ENCODE measurements at regions not wholly inside any gene's neighbourhood (a gene's known extent, or its start where the extent isn't known, plus 50 kb on each side); places are given as distances from the start of the nearest gene placed in this dataset.
A peak's percentile ranks its signal among the peaks of the same experiment; 100 is the strongest.

GRCh38 chr6:129778793-129779192 is 68.8 kb upstream of the ARHGAP18 start:
- DNase-seq (ENCODE audit: low spot score in 2 of 2) (no peak), ATAC-seq (replicated peaks; ENCODE audit: extremely low read depth, poor library complexity, severe bottlenecking) (no peak)
- H3K36me3 Mint-ChIP-seq (ENCODE audit: insufficient read depth), result peaks cover 3% of the 10 kb centered on the region
- no peaks in the 10 kb centered on the region for H3K9me3 Mint-ChIP-seq
- H3K4me3 Mint-ChIP-seq, result no peak overlapping the region
- H3K4me1 Mint-ChIP-seq, result no peaks in the 10 kb centered on the region
- H3K27me3 Mint-ChIP-seq, result no peaks in the 10 kb centered on the region
- no peak overlapping the region for H3K27ac Mint-ChIP-seq (ENCODE audit: low read depth)

GRCh38 chr6:129777371-129777770 is 67.4 kb upstream of the ARHGAP18 start:
- Mint-ChIP-seq H3K27ac (ENCODE audit: low read depth) (no peak overlapping the region), H3K4me1 (no peaks in the 10 kb centered on the region), H3K9me3 (no peaks in the 10 kb centered on the region), H3K27me3 (peaks cover 5% of the 10 kb centered on the region), H3K36me3 (ENCODE audit: insufficient read depth) (peaks cover 1% of the 10 kb centered on the region), H3K4me3 (no peak overlapping the region)
- no peak for ATAC-seq (replicated peaks; ENCODE audit: extremely low read depth, poor library complexity, severe bottlenecking)
- DNase-seq (ENCODE audit: low spot score in 2 of 2), result no peak

GRCh38 chr6:129776542-129777330 is 66.8 kb upstream of the ARHGAP18 start:
- Mint-ChIP-seq H3K4me3 (no peak overlapping the region), H3K9me3 (no peaks in the 10 kb centered on the region), H3K4me1 (no peaks in the 10 kb centered on the region), H3K27me3 (peaks cover 12% of the 10 kb centered on the region), H3K27ac (ENCODE audit: low read depth) (no peak overlapping the region), H3K36me3 (ENCODE audit: insufficient read depth) (no peaks in the 10 kb centered on the region)
- ATAC-seq (replicated peaks; ENCODE audit: extremely low read depth, poor library complexity, severe bottlenecking) (no peak), DNase-seq (ENCODE audit: low spot score in 2 of 2) (no peak)

GRCh38 chr6:129774697-129775447 is 64.9 kb upstream of the ARHGAP18 start:
- Mint-ChIP-seq H3K27me3 (peaks cover 25% of the 10 kb centered on the region), H3K27ac (ENCODE audit: low read depth) (no peak overlapping the region), H3K4me1 (no peaks in the 10 kb centered on the region), H3K4me3 (no peak overlapping the region), H3K36me3 (ENCODE audit: insufficient read depth) (no peaks in the 10 kb centered on the region), H3K9me3 (no peaks in the 10 kb centered on the region)
- ATAC-seq (replicated peaks; ENCODE audit: extremely low read depth, poor library complexity, severe bottlenecking) (no peak), DNase-seq (ENCODE audit: low spot score in 2 of 2) (no peak)

GRCh38 chr6:129773304-129773703 is 63.3 kb upstream of the ARHGAP18 start:
- no peak for DNase-seq (ENCODE audit: low spot score in 2 of 2)
- Mint-ChIP-seq H3K36me3 (ENCODE audit: insufficient read depth) (no peaks in the 10 kb centered on the region), H3K4me3 (no peak overlapping the region), H3K9me3 (no peaks in the 10 kb centered on the region), H3K27me3 (peaks cover 25% of the 10 kb centered on the region), H3K4me1 (no peaks in the 10 kb centered on the region), H3K27ac (ENCODE audit: low read depth) (no peak overlapping the region)
- ATAC-seq (replicated peaks; ENCODE audit: extremely low read depth, poor library complexity, severe bottlenecking), result no peak

GRCh38 chr6:129771678-129772077 is 61.7 kb upstream of the ARHGAP18 start:
- Mint-ChIP-seq H3K27me3 (peaks cover 25% of the 10 kb centered on the region), H3K4me1 (peaks cover 8% of the 10 kb centered on the region), H3K27ac (ENCODE audit: low read depth) (no peak overlapping the region), H3K9me3 (no peaks in the 10 kb centered on the region), H3K36me3 (ENCODE audit: insufficient read depth) (no peaks in the 10 kb centered on the region), H3K4me3 (no peak overlapping the region)
- ATAC-seq (replicated peaks; ENCODE audit: extremely low read depth, poor library complexity, severe bottlenecking), result no peak
- no peak for DNase-seq (ENCODE audit: low spot score in 2 of 2)

- no peak for ATAC-seq (replicated peaks; ENCODE audit: extremely low read depth, poor library complexity, severe bottlenecking)
- Mint-ChIP-seq H3K4me3 (peak overlapping the region; percentile 86), H3K36me3 (ENCODE audit: insufficient read depth) (no peaks in the 10 kb centered on the region), H3K9me3 (no peaks in the 10 kb centered on the region), H3K27ac (ENCODE audit: low read depth) (no peak overlapping the region), H3K4me1 (peaks cover 8% of the 10 kb centered on the region), H3K27me3 (peaks cover 43% of the 10 kb centered on the region)
- DNase-seq (ENCODE audit: low spot score in 2 of 2), result no peak
These were observed 58.0 kb upstream of the ARHGAP18 start for GRCh38 chr6:129767776-129768485.

GRCh38 chr6:129766959-129767728 is 57.2 kb upstream of the ARHGAP18 start:
- Mint-ChIP-seq H3K9me3 (no peaks in the 10 kb centered on the region), H3K27me3 (peaks cover 36% of the 10 kb centered on the region), H3K4me3 (peak overlapping the region; percentile 86), H3K36me3 (ENCODE audit: insufficient read depth) (no peaks in the 10 kb centered on the region), H3K27ac (ENCODE audit: low read depth) (no peak overlapping the region), H3K4me1 (peaks cover 8% of the 10 kb centered on the region)
- ATAC-seq (replicated peaks; ENCODE audit: extremely low read depth, poor library complexity, severe bottlenecking), result peak; percentile 77
- DNase-seq (ENCODE audit: low spot score in 2 of 2), result peak in 1 of 2 donors; percentile 17

GRCh38 chr6:129764761-129765407 is 54.9 kb upstream of the ARHGAP18 start:
- Mint-ChIP-seq H3K4me1 (peaks cover 8% of the 10 kb centered on the region), H3K27me3 (peaks cover 18% of the 10 kb centered on the region), H3K9me3 (no peaks in the 10 kb centered on the region), H3K27ac (ENCODE audit: low read depth) (no peak overlapping the region), H3K36me3 (ENCODE audit: insufficient read depth) (no peaks in the 10 kb centered on the region), H3K4me3 (no peak overlapping the region)
- DNase-seq (ENCODE audit: low spot score in 2 of 2), result no peak
- no peak for ATAC-seq (replicated peaks; ENCODE audit: extremely low read depth, poor library complexity, severe bottlenecking)

- Mint-ChIP-seq H3K27me3 (peaks cover 15% of the 10 kb centered on the region), H3K36me3 (ENCODE audit: insufficient read depth) (no peaks in the 10 kb centered on the region), H3K4me1 (no peaks in the 10 kb centered on the region), H3K4me3 (no peak overlapping the region), H3K9me3 (no peaks in the 10 kb centered on the region), H3K27ac (ENCODE audit: low read depth) (no peak overlapping the region)
- DNase-seq (ENCODE audit: low spot score in 2 of 2), result no peak
- no peak for ATAC-seq (replicated peaks; ENCODE audit: extremely low read depth, poor library complexity, severe bottlenecking)
These were observed 50.0 kb upstream of the ARHGAP18 start for GRCh38 chr6:129759796-129760605.
